ENCODE measurements at regions not wholly inside any gene's neighbourhood (a gene's known extent, or its start where the extent isn't known, plus 50 kb on each side); places are given as distances from the start of the nearest gene placed in this dataset.

DNA sequence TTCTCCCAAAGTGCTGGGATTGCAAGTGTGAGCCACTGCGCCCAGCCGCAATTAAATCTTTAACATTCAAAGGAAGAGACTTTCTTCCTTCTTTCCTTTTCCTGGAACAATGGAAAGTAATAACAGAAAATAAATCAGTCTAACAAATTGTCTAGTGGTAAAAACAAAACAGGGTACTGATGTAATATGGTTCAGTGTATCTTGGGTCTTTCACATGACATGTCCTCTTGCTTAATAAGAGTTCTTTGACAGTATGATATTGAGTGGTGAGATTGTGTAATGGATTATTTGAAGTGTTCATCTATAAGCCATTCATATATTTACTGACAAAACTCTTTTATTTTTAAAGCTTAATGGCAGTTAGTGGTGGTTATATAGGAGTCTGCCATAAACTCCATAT, 256.6 kb downstream of the SPRY1 start:
- TF ChIP-seq, protein P1, sequence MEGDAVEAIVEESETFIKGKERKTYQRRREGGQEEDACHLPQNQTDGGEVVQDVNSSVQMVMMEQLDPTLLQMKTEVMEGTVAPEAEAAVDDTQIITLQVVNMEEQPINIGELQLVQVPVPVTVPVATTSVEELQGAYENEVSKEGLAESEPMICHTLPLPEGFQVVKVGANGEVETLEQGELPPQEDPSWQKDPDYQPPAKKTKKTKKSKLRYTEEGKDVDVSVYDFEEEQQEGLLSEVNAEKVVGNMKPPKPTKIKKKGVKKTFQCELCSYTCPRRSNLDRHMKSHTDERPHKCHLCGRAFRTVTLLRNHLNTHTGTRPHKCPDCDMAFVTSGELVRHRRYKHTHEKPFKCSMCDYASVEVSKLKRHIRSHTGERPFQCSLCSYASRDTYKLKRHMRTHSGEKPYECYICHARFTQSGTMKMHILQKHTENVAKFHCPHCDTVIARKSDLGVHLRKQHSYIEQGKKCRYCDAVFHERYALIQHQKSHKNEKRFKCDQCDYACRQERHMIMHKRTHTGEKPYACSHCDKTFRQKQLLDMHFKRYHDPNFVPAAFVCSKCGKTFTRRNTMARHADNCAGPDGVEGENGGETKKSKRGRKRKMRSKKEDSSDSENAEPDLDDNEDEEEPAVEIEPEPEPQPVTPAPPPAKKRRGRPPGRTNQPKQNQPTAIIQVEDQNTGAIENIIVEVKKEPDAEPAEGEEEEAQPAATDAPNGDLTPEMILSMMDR (IDR thresholded peaks at IDR 0.05; ENCODE audit: low read length): no peak
- TF ChIP-seq EZH2 (IDR thresholded peaks at IDR 0.05; ENCODE audit: borderline replicate concordance, low read length): no peak
